ENCODE measurements at regions not wholly inside any gene's neighbourhood (a gene's known extent, or its start where the extent isn't known, plus 50 kb on each side); places are given as distances from the start of the nearest gene placed in this dataset.

- no peak overlapping the region for H2AFZ ChIP-seq (ENCODE audit: low read length)
These were observed 1033.5 kb upstream of the SLC10A2 start for GRCh38 chr13:104099750-104100149.

GRCh38 chr13:104098421-104098820 lies 1032.2 kb upstream of the SLC10A2 start:
- no peak for TF ChIP-seq CTCF (conservative IDR thresholded peaks at IDR 0.05; ENCODE audit: low read length)
- TF ChIP-seq EZH2phosphoT487 (IDR thresholded peaks at IDR 0.05; ENCODE audit: borderline replicate concordance, low read depth, low read length) = no peak
- no peak overlapping the region for H3K27ac ChIP-seq (ENCODE audit: low read depth, low read length, poor library complexity, severe bottlenecking)
- no peaks in the 10 kb centered on the region for H3K9me3 ChIP-seq (ENCODE audit: low read length)
- no peaks in the 10 kb centered on the region for H3K36me3 ChIP-seq (ENCODE audit: insufficient read depth, low read length)
- BruUV-seq (replicated peaks) = no TSS peak
- intact Hi-C loops (cut with micrococcal nuclease; ENCODE audit: unreplicated experiment) = no loop called here
- H3K4me1 ChIP-seq (ENCODE audit: insufficient read depth, low read length, poor library complexity, severe bottlenecking) = no peaks in the 10 kb centered on the region
- no peaks in the 10 kb centered on the region for H3K9me2 ChIP-seq (ENCODE audit: insufficient read depth, low read length)
- H3K79me2 ChIP-seq (ENCODE audit: insufficient read depth, low read depth, low read length) = no peaks in the 10 kb centered on the region
- no peak overlapping the region for H3K4me3 ChIP-seq (ENCODE audit: low read depth, low read length, poor library complexity, severe bottlenecking)
- H2AFZ ChIP-seq (ENCODE audit: low read length) = no peak overlapping the region
- ChIA-PET POLR2A (no interaction called here), CTCF (ENCODE audit: unreplicated experiment) (no interaction called here)
- no peaks in the 10 kb centered on the region for H4K20me1 ChIP-seq (ENCODE audit: insufficient read depth, low read length)
- H3K4me2 ChIP-seq (ENCODE audit: low read length) = no peak overlapping the region
- no peak for DNase-seq (ENCODE audit: low spot score)

More at GRCh38 chr13:104099750-104100149, 1033.5 kb upstream of the SLC10A2 start:
- Histone ChIP-seq H3K79me2 (ENCODE audit: insufficient read depth, low read depth, low read length) (no peaks in the 10 kb centered on the region), H3K4me3 (ENCODE audit: low read depth, low read length, poor library complexity, severe bottlenecking) (no peak overlapping the region), H3K4me2 (ENCODE audit: low read length) (no peak overlapping the region), H3K27ac (ENCODE audit: low read depth, low read length, poor library complexity, severe bottlenecking) (no peak overlapping the region), H3K9me3 (ENCODE audit: low read length) (no peaks in the 10 kb centered on the region), H3K4me1 (ENCODE audit: insufficient read depth, low read length, poor library complexity, severe bottlenecking) (no peaks in the 10 kb centered on the region), H3K9me2 (ENCODE audit: insufficient read depth, low read length) (no peaks in the 10 kb centered on the region), H4K20me1 (ENCODE audit: insufficient read depth, low read length) (no peaks in the 10 kb centered on the region), H3K36me3 (ENCODE audit: insufficient read depth, low read length) (no peaks in the 10 kb centered on the region)
- BruUV-seq (replicated peaks) = no TSS peak
- POLR2A ChIA-PET = no interaction called here
- intact Hi-C loops (cut with micrococcal nuclease; ENCODE audit: unreplicated experiment) = no loop called here
- no peak for DNase-seq (ENCODE audit: low spot score)
- CTCF ChIA-PET (ENCODE audit: unreplicated experiment) = no interaction called here
- TF ChIP-seq CTCF (conservative IDR thresholded peaks at IDR 0.05; ENCODE audit: low read length) (no peak), EZH2phosphoT487 (IDR thresholded peaks at IDR 0.05; ENCODE audit: borderline replicate concordance, low read depth, low read length) (no peak)

GRCh38 chr13:104086759-104087158 lies 1020.5 kb upstream of the SLC10A2 start:
- no TSS peak for BruUV-seq (replicated peaks)

More at GRCh38 chr13:104086759-104087158, 1020.5 kb upstream of the SLC10A2 start:
- Histone ChIP-seq H3K79me2 (ENCODE audit: insufficient read depth, low read depth, low read length) (no peaks in the 10 kb centered on the region), H3K27ac (ENCODE audit: low read depth, low read length, poor library complexity, severe bottlenecking) (no peak overlapping the region), H3K9me3 (ENCODE audit: low read length) (no peaks in the 10 kb centered on the region), H3K4me1 (ENCODE audit: insufficient read depth, low read length, poor library complexity, severe bottlenecking) (no peaks in the 10 kb centered on the region), H2AFZ (ENCODE audit: low read length) (no peak overlapping the region), H3K36me3 (ENCODE audit: insufficient read depth, low read length) (no peaks in the 10 kb centered on the region), H3K4me2 (ENCODE audit: low read length) (no peak overlapping the region), H4K20me1 (ENCODE audit: insufficient read depth, low read length) (no peaks in the 10 kb centered on the region), H3K4me3 (ENCODE audit: low read depth, low read length, poor library complexity, severe bottlenecking) (no peak overlapping the region), H3K9me2 (ENCODE audit: insufficient read depth, low read length) (no peaks in the 10 kb centered on the region)
- no peak for DNase-seq (ENCODE audit: low spot score)
- no peak for TF ChIP-seq EZH2phosphoT487 (IDR thresholded peaks at IDR 0.05; ENCODE audit: borderline replicate concordance, low read depth, low read length)
- no peak for TF ChIP-seq CTCF (conservative IDR thresholded peaks at IDR 0.05; ENCODE audit: low read length)
- CTCF ChIA-PET (ENCODE audit: unreplicated experiment) = no interaction called here
- intact Hi-C loops (cut with micrococcal nuclease; ENCODE audit: unreplicated experiment) = no loop called here
- POLR2A ChIA-PET = no interaction called here

All from OCI-LY7 (cell line).